SK-N-SH (cell line): ENCODE measurements at regions not wholly inside any gene's neighbourhood (a gene's known extent, or its start where the extent isn't known, plus 50 kb on each side); places are given as distances from the start of the nearest gene placed in this dataset.

Source experiments
- CTCF ChIP-seq: fragments of 200-600 bp; sonication (generic); IDR thresholded peaks from 2 replicates; pipeline ENCODE4 v1.6.1; 2017; ENCODE audit warnings: antibody characterized with exemption, mild to moderate bottlenecking, moderate library complexity
- EP300 ChIP-seq, 2 experiments: IDR thresholded peaks; 2 replicates each; pipeline versions ENCODE4 v1.4.0 to v1.6.1; 2012; ENCODE audit warnings: borderline replicate concordance in 1 of 2, low read depth in 1 of 2, low read length in 1 of 2
- EZH2phosphoT487 ChIP-seq: fragments of 200-600 bp; sonication (generic); IDR thresholded peaks from 2 replicates; pipeline ENCODE4 v1.6.1; 2017; ENCODE audit warnings: low read depth, mixed run types, mild to moderate bottlenecking, antibody characterized with exemption, moderate library complexity, borderline replicate concordance
- FOXM1 ChIP-seq: IDR thresholded peaks from 2 replicates; pipeline ENCODE4 v1.4.0; 2012; ENCODE audit warnings: low read depth, mild to moderate bottlenecking
- GABPA ChIP-seq: IDR thresholded peaks from 2 replicates; pipeline ENCODE4 v1.4.0; 2012; ENCODE audit warnings: low read depth, mild to moderate bottlenecking
- JUND ChIP-seq: IDR thresholded peaks from 2 replicates; pipeline ENCODE4 v1.4.0; 2012
- MAX ChIP-seq: IDR thresholded peaks from 2 replicates; pipeline ENCODE4 v1.4.0; 2012; ENCODE audit warnings: low read depth
- MXI1 ChIP-seq: IDR thresholded peaks from 2 replicates; pipeline ENCODE4 v1.6.1; 2012; ENCODE audit warnings: mild to moderate bottlenecking, low read depth, low read length, improper control_type of control experiment
- POLR2AphosphoS5 ChIP-seq: IDR thresholded peaks from 2 replicates; pipeline ENCODE4 v1.6.1; 2012; ENCODE audit warnings: low read depth, low read length
- REST ChIP-seq: IDR thresholded peaks from 2 replicates; pipeline ENCODE4 v1.6.1; 2012; ENCODE audit warnings: mild to moderate bottlenecking, low read depth, low read length, moderate library complexity
- SMC3 ChIP-seq: IDR thresholded peaks from 2 replicates; pipeline ENCODE4 v1.6.1; 2012; ENCODE audit warnings: low read depth, low read length, improper control_type of control experiment
- TAF1 ChIP-seq: IDR thresholded peaks from 2 replicates; pipeline ENCODE4 v1.6.1; 2012; ENCODE audit warnings: low read depth, mild to moderate bottlenecking, low read length, moderate library complexity, borderline replicate concordance
- TEAD4 ChIP-seq: IDR thresholded peaks from 2 replicates; pipeline ENCODE4 v1.4.0; 2012; ENCODE audit warnings: mild to moderate bottlenecking, borderline replicate concordance; ENCODE audit not compliant: insufficient read depth

- TF ChIP-seq CTCF (no peak), EZH2phosphoT487 (no peak), MAX (no peak), REST (no peak), TAF1 (no peak), SMC3 (no peak), EP300 (IDR thresholded peaks at IDR 0.05; ENCODE audit: borderline replicate concordance in 1 of 2, low read depth in 1 of 2, low read length in 1 of 2) (no peak), POLR2AphosphoS5 (no peak), JUND (no peak), GABPA (no peak), MXI1 (no peak), TEAD4 (no peak), FOXM1 (no peak)
Measured at GRCh38 chrX:103431316-103431715, 55.0 kb downstream of the BEX3 start.
